Skin epidermis (tissue), 12 donors: ENCODE measurements at regions not wholly inside any gene's neighbourhood (a gene's known extent, or its start where the extent isn't known, plus 50 kb on each side); places are given as distances from the start of the nearest gene placed in this dataset.
"Not testable (repeated sequence)": the region's sequence is repeated elsewhere in the genome, so short reads cannot be mapped to it uniquely, and the experiment has no call there.

Experiments
- H3K27ac ChIP-seq, 21 experiments: fragments of 200-600 bp; sonication (generic) in 11 of 21; one replicate each; pipeline ENCODE4 v1.5.0; 2020; ENCODE audit warnings: mild to moderate bottlenecking in 3 of 21, inconsistent platforms in 2 of 21, moderate library complexity in 2 of 21
- H3K4me3 ChIP-seq, 7 experiments: fragments of 200-600 bp; sonication (generic) in 2 of 7; one replicate each; pipeline ENCODE4 v1.5.0; 2020; ENCODE audit warnings: inconsistent platforms in 2 of 7, mild to moderate bottlenecking in 2 of 7, moderate library complexity in 1 of 7

- Histone ChIP-seq H3K4me3 (no peak overlapping the region), H3K27ac (no peak overlapping the region)
Observed at GRCh38 chr6:21707524-21708319, 114.2 kb downstream of the SOX4 start.

GRCh38 chr6:21708320-21708580 is 114.7 kb downstream of the SOX4 start:
- Histone ChIP-seq H3K27ac (no peak overlapping the region), H3K4me3 (no peak overlapping the region)

- Histone ChIP-seq H3K27ac (no peak overlapping the region), H3K4me3 (no peak overlapping the region)
Observed at GRCh38 chr6:21710216-21710615, 116.7 kb downstream of the SOX4 start.

GRCh38 chr6:21710908-21711627 is 117.5 kb downstream of the SOX4 start:
- H3K4me3 ChIP-seq: no peak overlapping the region
- no peak overlapping the region for H3K27ac ChIP-seq

GRCh38 chr6:21712213-21712612 is 118.7 kb downstream of the SOX4 start:
- H3K27ac ChIP-seq: no peak overlapping the region
- no peak overlapping the region for H3K4me3 ChIP-seq

- no peak overlapping the region for H3K27ac ChIP-seq
- H3K4me3 ChIP-seq: no peak overlapping the region
Observed at GRCh38 chr6:21713481-21713880, 119.9 kb downstream of the SOX4 start.

GRCh38 chr6:21715180-21715579 is 121.6 kb downstream of the SOX4 start:
- Histone ChIP-seq H3K4me3 (no peak overlapping the region), H3K27ac (no peak overlapping the region)

- Histone ChIP-seq H3K27ac (no peak overlapping the region), H3K4me3 (no peak overlapping the region)
Observed at GRCh38 chr6:21722510-21722909, 129.0 kb downstream of the SOX4 start.

- Histone ChIP-seq H3K4me3 (no peak overlapping the region), H3K27ac (no peak overlapping the region)
Observed at GRCh38 chr6:21726676-21727075, 133.1 kb downstream of the SOX4 start.

GRCh38 chr6:21728141-21728540 is 134.6 kb downstream of the SOX4 start:
- H3K4me3 ChIP-seq: no peak overlapping the region
- H3K27ac ChIP-seq: no peak overlapping the region

- Histone ChIP-seq H3K27ac (no peak overlapping the region), H3K4me3 (no peak overlapping the region)
Observed at GRCh38 chr6:21729431-21729830, 135.9 kb downstream of the SOX4 start.

GRCh38 chr6:21730533-21730932 is 137.0 kb downstream of the SOX4 start:
- no peak overlapping the region for H3K4me3 ChIP-seq
- no peak overlapping the region for H3K27ac ChIP-seq

- Histone ChIP-seq H3K27ac (no peak overlapping the region), H3K4me3 (no peak overlapping the region)
Observed at GRCh38 chr6:21731411-21732031, 138.0 kb downstream of the SOX4 start.

- H3K4me3 ChIP-seq, H3K27ac ChIP-seq: not testable (repeated sequence)
Observed at GRCh38 chr6:21732032-21732730, 138.6 kb downstream of the SOX4 start.

GRCh38 chr6:21732731-21733130 is 139.2 kb downstream of the SOX4 start:
- no peak overlapping the region for H3K4me3 ChIP-seq
- H3K27ac ChIP-seq: no peak overlapping the region

- Histone ChIP-seq H3K4me3 (no peak overlapping the region), H3K27ac (no peak overlapping the region)
Observed at GRCh38 chr6:21733311-21733710, 139.8 kb downstream of the SOX4 start.

GRCh38 chr6:21734204-21734603 is 140.7 kb downstream of the SOX4 start:
- Histone ChIP-seq H3K27ac (no peak overlapping the region), H3K4me3 (no peak overlapping the region)

GRCh38 chr6:21738180-21739094 is 144.9 kb downstream of the SOX4 start:
- Histone ChIP-seq H3K4me3 (no peak overlapping the region), H3K27ac (peak overlapping the region in 1 of 21 experiments; percentile 8)

- Histone ChIP-seq H3K27ac (no peak overlapping the region), H3K4me3 (no peak overlapping the region)
Observed at GRCh38 chr6:21739241-21739640, 145.7 kb downstream of the SOX4 start.

GRCh38 chr6:21739838-21740237 is 146.3 kb downstream of the SOX4 start:
- Histone ChIP-seq H3K4me3 (no peak overlapping the region), H3K27ac (no peak overlapping the region)
